HPDE6-E6E7 (cell line): ENCODE measurements at regions not wholly inside any gene's neighbourhood (a gene's known extent, or its start where the extent isn't known, plus 50 kb on each side); places are given as distances from the start of the nearest gene placed in this dataset.
"Not testable (repeated sequence)": the region's sequence is repeated elsewhere in the genome, so short reads cannot be mapped to it uniquely, and the experiment has no call there.

Experiments
- DNase-seq: peaks from one replicate; pipeline ENCODE4 v3.0.0; 2011; ENCODE audit warnings: missing footprints; ENCODE audit errors: extremely low spot score

DNA sequence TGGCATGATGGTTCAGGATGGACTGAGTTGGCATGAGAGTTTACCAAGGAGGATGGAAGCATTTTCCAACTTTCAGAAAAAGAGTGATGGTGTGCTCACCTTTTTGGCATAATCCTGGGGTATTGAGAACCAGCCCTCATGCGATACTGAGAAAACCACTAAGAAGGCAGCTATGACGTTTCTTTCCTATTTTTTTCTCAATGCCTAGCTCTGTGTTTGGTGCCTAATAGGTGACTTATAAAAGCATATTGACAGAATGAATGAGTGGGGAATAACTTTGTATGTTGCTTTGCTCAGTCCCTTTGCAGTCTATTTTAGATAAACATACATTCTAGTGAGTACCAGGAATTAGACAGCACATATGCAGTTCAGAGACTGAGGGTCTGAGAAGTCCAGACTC lies 816.3 kb downstream of the DHX35 start:
- DNase-seq = no peak

DNA sequence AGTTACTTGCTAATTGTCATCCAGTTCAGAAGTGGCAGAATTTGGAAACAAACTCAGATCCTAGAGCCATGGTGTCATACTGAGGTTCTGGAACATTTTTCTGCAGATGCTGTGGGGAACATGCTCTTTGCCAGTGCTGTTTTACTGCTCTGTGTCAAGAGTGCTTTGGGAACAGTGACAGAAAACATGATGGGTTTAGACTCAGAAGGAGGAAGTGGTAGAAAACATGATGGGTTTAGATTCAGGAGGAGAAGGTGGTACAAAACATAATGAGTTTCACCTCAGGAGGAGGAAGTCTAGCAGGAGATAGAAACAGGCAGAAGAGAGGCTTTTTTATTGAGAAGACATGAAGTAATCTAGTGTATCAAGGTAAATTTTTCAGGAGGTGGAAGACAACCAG lies 815.5 kb downstream of the DHX35 start:
- no peak for DNase-seq

GRCh38 chr20:39775110-39775509 lies 813.0 kb downstream of the DHX35 start:
- no peak for DNase-seq

DNA sequence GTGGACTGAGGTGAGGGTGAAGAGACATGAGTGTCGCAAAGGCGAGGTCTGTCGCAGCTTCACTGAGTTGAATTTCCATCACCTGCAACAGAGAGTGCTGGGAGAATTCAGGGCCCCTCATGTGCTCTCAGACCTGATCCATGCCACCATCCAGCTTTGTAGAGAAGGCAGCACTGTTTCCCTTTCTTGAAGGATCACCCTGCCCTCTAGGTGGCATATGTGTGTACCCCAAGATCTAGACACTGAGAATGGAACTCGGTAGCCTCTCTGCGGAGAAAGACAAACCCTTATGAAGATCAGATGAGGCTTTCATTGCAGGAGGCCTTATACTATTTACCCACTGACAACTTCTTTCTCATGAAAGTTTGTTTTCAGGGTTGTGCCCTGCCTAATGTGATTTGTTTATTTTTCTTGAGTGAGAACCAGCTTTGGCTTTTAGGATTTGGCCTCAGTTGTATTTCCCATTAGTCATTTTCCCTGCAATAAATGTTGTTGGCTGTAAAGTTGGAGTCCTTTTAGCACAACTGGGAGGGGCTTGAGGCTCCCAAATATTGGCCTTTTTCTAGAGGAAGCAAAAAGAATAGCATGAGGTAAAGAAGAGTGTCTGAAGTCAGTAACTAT lies 811.3 kb downstream of the DHX35 start:
- no peak for DNase-seq

DNA sequence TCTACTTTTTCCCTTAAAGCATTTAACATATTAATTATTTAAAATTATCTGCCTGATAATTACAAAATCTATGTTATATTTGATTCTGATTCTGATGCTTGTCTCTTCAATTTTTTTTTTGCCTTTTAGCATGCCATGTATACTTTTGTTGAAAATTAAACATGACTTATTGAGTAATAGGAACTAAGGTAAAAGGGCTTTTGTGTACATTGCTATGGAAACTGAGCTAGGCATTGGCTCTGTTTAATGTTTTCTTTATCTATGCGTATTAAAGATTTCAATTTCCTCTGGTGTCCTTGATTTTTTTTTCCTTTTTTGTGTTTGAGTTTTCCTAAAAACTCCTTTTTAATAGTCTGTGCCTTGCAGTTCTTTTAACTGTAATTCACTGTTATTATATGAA lies 805.2 kb downstream of the DHX35 start:
- no peak for DNase-seq

- no peak for DNase-seq
Observed at GRCh38 chr20:39766333-39766732, 804.2 kb downstream of the DHX35 start.

DNA sequence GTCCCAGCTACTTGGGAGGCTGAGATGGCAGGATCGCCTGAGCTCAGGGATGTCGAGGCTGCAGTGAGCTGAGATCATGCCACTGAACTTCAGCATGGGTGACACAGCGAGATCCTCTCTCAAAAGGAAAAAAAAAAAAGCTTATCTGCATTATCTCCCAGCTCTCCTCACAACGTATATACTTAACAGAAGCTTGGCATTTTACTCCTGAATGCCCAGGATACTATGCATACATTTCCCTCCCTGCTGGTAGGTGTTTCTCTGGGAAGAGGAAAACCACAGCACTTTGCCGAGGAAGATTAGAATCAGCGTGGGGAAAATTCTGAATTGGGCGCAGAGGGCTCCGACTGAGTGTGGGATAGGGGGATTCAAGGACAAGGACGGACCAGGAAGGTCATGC lies 800.6 kb downstream of the DHX35 start:
- DNase-seq = no peak

- DNase-seq = no peak
Observed at GRCh38 chr20:39758876-39759275, 796.7 kb downstream of the DHX35 start.

DNA sequence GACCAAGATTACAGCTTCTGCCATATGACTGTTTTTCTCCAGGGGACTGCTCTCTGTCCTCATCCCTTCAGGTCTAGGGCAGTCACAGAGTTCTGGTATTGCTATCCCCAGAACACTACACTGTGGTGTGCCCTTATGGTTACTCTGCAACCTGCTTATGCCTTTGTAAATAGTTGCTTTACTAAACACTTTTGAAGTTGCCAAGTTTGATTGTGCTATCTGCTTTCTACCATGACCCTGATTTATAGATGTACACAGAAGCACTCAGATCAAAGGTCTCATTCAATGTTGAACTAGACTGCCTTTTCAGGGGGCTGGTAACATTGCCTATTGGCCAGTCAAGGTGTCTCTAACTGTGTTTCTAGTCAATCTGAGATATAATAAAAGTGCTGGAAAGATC lies 794.7 kb downstream of the DHX35 start:
- DNase-seq = no peak

- no peak for DNase-seq
Observed at GRCh38 chr20:39756369-39756768, 794.2 kb downstream of the DHX35 start.

DNA sequence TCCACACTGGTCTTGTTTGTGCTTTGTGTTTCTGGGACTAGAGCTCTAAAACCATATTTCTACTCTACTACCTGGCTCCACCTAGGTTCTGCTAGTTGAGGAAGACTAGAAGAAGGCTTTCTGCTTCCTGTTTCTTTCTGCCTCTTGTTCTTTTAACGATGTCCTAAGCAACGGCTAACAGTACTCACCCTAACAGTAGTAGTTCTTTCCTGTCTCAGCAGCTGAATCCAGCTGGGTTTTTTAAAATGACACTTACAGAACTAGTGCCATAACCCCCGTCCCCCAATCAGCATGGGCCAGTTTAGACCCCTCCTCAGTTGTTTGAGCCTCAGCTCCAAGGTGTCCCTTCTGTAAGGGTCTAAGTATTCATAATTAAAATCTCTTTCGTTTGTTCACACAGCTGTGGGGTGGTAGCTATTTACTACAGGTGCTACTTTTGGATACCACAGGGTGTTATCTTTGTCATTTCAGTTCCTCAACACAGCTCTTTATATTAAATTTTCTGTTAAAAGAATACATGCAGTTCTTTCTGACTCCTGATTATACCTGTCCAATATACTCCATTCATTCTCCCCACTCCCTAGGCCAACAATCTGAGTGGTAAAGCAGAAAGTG lies 790.2 kb downstream of the DHX35 start:
- DNase-seq = no peak

DNA sequence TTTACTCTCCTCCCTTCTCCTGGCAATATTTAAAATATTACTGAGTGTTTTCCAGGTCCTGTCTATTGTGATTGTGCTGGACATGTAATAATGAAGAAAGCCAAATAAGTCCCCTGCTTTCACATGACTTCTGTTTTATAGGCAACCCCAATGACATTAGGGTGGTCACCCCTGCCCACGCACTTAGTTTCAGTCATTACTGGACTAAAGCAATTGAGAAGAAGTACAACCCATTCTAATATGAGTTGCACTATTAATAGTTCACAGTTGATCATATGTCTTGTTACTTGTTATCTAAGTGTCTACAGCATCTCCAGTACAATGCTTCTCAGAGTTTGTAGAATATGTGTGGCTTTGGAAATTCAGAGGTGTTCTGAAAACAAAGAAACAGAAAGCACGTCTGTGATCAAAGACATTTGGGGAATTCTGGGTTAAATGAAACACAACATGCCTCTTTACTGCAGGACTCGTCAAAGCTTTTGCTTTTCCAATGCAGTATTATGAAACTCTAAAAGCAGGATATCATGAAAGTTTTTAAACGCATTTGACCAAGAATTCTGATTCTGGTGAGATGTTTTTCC lies 789.5 kb downstream of the DHX35 start:
- no peak for DNase-seq

GRCh38 chr20:39745380-39745779 lies 783.2 kb downstream of the DHX35 start:
- DNase-seq = no peak

DNA sequence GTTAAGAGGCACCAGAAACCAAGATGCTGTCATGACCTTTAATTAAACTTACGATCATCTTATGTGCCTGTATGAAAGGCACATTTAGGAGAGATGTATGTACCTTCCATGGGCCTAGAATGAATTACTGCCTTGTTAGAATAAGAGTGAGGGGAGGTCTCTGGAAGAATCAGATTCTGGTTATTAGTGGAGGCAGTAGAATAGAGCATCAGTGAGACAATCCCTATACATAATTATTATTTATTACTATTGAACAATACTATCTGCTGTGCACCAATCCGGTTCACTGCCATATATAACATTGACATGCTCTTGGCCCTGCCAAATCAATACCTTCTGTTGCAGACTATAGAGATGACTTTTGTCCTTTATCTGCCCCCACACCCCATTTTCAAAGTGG lies 776.5 kb downstream of the DHX35 start:
- DNase-seq = no peak

DNA sequence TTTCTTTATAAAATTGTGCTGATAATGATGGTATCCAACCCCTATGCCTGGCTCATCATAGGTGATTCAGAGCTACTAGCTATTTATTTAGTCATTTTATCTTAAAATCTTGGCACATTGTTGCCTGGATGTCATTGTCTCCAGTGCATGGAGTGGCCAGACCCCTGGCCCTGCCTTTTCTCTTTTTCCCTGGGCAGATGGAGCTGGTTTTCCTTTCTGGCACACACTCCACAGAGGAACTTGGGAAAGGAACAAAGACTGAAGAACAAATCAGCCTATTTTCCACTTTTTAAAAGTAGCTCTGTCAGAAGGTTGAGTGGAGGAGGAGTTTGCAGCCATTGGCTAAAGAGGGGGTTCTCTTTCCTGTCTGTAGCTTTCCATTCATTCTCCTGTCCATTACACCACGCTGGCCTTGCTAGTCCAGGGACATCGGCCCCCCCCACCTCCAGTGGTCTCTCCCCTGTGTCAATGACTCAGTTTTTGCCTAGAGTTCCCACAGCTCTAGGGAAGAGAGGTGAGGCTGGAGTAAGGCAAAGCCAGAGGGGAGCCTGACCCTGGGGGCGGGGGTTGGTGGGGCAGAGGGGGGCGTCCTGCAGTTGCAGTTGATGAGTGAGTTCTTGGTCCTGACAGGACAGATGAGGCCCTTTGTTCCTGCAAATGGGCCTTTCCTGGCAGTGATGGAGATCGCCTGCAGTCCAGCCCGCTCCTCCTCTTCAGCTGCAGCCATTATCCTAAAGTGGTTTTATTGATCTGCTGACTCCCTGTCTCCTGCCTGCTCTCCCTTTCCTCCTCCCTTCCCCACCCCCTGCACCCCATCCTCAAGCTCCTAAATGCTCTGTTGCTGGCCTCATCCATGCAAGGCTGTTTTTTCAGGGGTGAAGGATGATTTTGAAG lies 774.5 kb downstream of the DHX35 start:
- no peak for DNase-seq

DNA sequence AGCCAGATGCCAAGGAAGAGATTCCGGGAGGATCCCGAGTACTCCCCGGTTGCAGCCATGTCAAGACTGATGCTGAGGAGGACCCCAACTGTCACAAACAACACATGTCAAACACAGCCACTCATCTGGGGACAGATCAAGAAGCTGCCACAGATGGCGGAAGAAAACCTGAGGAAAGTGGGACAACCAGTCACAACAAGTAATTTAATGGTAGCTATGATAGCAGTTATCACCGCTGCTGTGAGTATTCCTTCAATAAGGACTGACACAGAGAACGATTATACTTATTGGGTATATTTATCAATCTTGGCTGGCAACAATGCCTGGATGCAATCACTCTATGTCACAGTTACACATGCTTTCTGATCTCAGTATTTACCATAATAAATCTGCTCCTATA lies 763.4 kb downstream of the DHX35 start:
- not testable (repeated sequence) for DNase-seq

GRCh38 chr20:39719293-39719692 lies 757.1 kb downstream of the DHX35 start:
- no peak for DNase-seq

DNA sequence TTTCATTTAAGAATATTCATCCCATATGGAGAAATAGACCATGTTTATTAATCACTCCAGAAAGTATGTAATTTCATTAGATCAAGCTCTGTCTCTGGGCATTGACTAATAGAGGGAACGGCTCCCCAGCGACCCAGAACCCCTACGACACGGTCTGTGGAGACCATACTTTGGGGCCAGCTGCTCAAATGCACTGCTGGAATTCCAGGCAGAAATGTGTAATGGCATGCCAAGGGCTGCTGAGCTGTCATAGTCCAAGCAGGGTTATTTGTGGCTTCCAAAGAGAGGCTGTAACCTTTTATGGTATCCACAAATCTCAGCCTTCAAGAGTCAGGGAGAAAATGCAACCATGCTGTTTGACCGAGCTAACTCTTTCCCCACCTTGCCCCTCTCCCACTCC lies 755.8 kb downstream of the DHX35 start:
- no peak for DNase-seq

DNA sequence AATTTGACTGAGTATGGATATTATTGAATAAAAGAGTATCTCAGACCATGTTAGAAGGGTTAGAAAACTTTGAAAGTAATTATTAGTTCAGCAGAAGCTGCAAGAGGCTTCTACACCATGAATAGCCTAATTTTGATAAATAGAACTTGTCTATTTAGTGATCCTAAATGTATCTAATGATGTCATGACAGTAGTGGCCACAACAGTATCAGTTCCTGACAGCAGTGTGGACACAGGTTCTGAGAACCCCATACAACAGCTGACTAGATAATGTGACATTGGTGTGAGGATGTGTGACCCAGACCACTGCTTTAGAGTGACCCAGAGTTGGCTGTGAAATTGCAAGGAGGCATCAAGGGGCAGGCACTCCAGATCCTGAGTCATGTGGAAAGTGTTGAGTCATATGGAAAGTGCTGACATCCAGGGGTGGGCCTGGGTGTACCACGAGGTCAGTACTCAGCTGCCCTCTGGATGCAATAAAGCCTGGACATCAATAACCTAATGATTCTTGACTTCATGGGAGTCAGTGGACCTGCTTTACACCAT lies 754.7 kb downstream of the DHX35 start:
- no peak for DNase-seq

GRCh38 chr20:39713076-39713840 lies 751.1 kb downstream of the DHX35 start:
- DNase-seq = no peak

DNA sequence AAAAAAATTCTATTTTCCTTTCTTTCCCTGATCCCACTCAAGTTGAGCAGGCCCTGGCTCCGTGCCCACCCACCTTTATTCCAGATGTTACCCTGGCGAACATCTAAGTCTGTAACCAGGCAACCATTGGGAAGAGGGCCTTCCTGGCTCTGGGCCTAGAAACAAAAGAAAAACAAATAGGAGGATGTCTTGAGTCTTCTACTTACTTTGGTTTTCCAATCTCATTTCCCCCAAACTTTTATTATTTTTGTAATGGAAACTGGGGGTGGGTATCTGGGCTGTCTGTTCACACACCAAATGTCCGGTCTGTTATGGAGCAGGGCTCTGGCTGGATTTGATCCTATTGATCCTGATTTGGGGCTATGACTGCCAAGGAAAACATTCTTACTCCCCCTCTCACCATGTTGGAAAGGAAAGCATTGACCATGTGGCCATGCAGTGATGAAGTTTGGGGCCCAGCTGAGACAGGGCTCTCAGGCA lies 744.1 kb downstream of the DHX35 start:
- no peak for DNase-seq
